ENCODE measurements at regions not wholly inside any gene's neighbourhood (a gene's known extent, or its start where the extent isn't known, plus 50 kb on each side); places are given as distances from the start of the nearest gene placed in this dataset.

- no peak overlapping the region for H3K27ac ChIP-seq (ENCODE audit: low read length)
- H4K20me1 ChIP-seq (ENCODE audit: insufficient read depth, low read length), result no peaks in the 10 kb centered on the region
- H3K4me2 ChIP-seq (ENCODE audit: low read depth, low read length), result no peak overlapping the region
- H3K36me3 ChIP-seq (replicated peaks; ENCODE audit: insufficient read depth, low read length), result no peaks in the 10 kb centered on the region
- no peaks in the 10 kb centered on the region for H3F3A ChIP-seq (ENCODE audit: insufficient read depth, low read length)
- no peak overlapping the region for H3K9ac ChIP-seq (ENCODE audit: low read length)
- no peak for TF ChIP-seq CTCF (IDR thresholded peaks at IDR 0.05; ENCODE audit: low read length)
- no peak for TF ChIP-seq EZH2 (optimal IDR thresholded peaks at IDR 0.05; ENCODE audit: low read depth, low read length)
- no peak for TF ChIP-seq EZH2phosphoT487 (IDR thresholded peaks at IDR 0.05; ENCODE audit: low read length)
- no peaks in the 10 kb centered on the region for H3K4me1 ChIP-seq (ENCODE audit: low read length)
- H3K79me2 ChIP-seq (ENCODE audit: low read length), result no peaks in the 10 kb centered on the region
- H2AFZ ChIP-seq (ENCODE audit: low read length), result no peak overlapping the region
- no peaks in the 10 kb centered on the region for H3K9me3 ChIP-seq (replicated peaks; ENCODE audit: insufficient read depth, low read length)
- H3K9me2 ChIP-seq (replicated peaks; ENCODE audit: insufficient read depth, low read length), result no peaks in the 10 kb centered on the region
- DNase-seq, result no peak
- H3K27me3 ChIP-seq (replicated peaks; ENCODE audit: insufficient read depth, low read length), result no peaks in the 10 kb centered on the region
- H3K4me3 ChIP-seq (ENCODE audit: low read length), result no peak overlapping the region
Measured at GRCh38 chrX:114450911-114451310, 133.0 kb upstream of the HTR2C start.

GRCh38 chrX:114451397-114451796, 132.5 kb upstream of the HTR2C start:
- Histone ChIP-seq H3K9ac (ENCODE audit: low read length) (no peak overlapping the region), H3K27me3 (replicated peaks; ENCODE audit: insufficient read depth, low read length) (no peaks in the 10 kb centered on the region), H3K4me2 (ENCODE audit: low read depth, low read length) (no peak overlapping the region), H3K4me1 (ENCODE audit: low read length) (no peaks in the 10 kb centered on the region), H3K36me3 (replicated peaks; ENCODE audit: insufficient read depth, low read length) (no peaks in the 10 kb centered on the region), H4K20me1 (ENCODE audit: insufficient read depth, low read length) (no peaks in the 10 kb centered on the region), H3K4me3 (ENCODE audit: low read length) (no peak overlapping the region), H3F3A (ENCODE audit: insufficient read depth, low read length) (no peaks in the 10 kb centered on the region), H3K79me2 (ENCODE audit: low read length) (no peaks in the 10 kb centered on the region), H2AFZ (ENCODE audit: low read length) (no peak overlapping the region), H3K9me2 (replicated peaks; ENCODE audit: insufficient read depth, low read length) (no peaks in the 10 kb centered on the region), H3K9me3 (replicated peaks; ENCODE audit: insufficient read depth, low read length) (no peaks in the 10 kb centered on the region), H3K27ac (ENCODE audit: low read length) (no peak overlapping the region)
- no peak for TF ChIP-seq CTCF (IDR thresholded peaks at IDR 0.05; ENCODE audit: low read length)
- TF ChIP-seq EZH2phosphoT487 (IDR thresholded peaks at IDR 0.05; ENCODE audit: low read length), result no peak
- no peak for TF ChIP-seq EZH2 (optimal IDR thresholded peaks at IDR 0.05; ENCODE audit: low read depth, low read length)
- no peak for DNase-seq

GRCh38 chrX:114462266-114462665, 121.6 kb upstream of the HTR2C start:
- Histone ChIP-seq H3K9me3 (replicated peaks; ENCODE audit: insufficient read depth, low read length) (no peaks in the 10 kb centered on the region), H3K4me3 (ENCODE audit: low read length) (no peak overlapping the region)

More at GRCh38 chrX:114462266-114462665, 121.6 kb upstream of the HTR2C start:
- Histone ChIP-seq H2AFZ (ENCODE audit: low read length) (no peak overlapping the region), H3K79me2 (ENCODE audit: low read length) (no peaks in the 10 kb centered on the region), H3K36me3 (replicated peaks; ENCODE audit: insufficient read depth, low read length) (no peaks in the 10 kb centered on the region), H3K27ac (ENCODE audit: low read length) (no peak overlapping the region), H3K27me3 (replicated peaks; ENCODE audit: insufficient read depth, low read length) (no peaks in the 10 kb centered on the region), H3K9me2 (replicated peaks; ENCODE audit: insufficient read depth, low read length) (no peaks in the 10 kb centered on the region), H3K4me1 (ENCODE audit: low read length) (no peaks in the 10 kb centered on the region), H3K9ac (ENCODE audit: low read length) (no peak overlapping the region), H3F3A (ENCODE audit: insufficient read depth, low read length) (no peaks in the 10 kb centered on the region), H3K4me2 (ENCODE audit: low read depth, low read length) (no peak overlapping the region), H4K20me1 (ENCODE audit: insufficient read depth, low read length) (no peaks in the 10 kb centered on the region)
- DNase-seq, result no peak
- no peak for TF ChIP-seq EZH2phosphoT487 (IDR thresholded peaks at IDR 0.05; ENCODE audit: low read length)
- TF ChIP-seq CTCF (IDR thresholded peaks at IDR 0.05; ENCODE audit: low read length), result no peak
- no peak for TF ChIP-seq EZH2 (optimal IDR thresholded peaks at IDR 0.05; ENCODE audit: low read depth, low read length)

All from MM.1S (cell line).